GM20431 (cell line): ENCODE measurements at regions not wholly inside any gene's neighbourhood (a gene's known extent, or its start where the extent isn't known, plus 50 kb on each side); places are given as distances from the start of the nearest gene placed in this dataset.

Source experiments
- in situ Hi-C: fragments of 300-500 bp; cut with MseI, MboI; formaldehyde crosslinking; loops from one replicate; pipeline ENCODE4 v1.15.0; 2020; ENCODE audit warnings: low sequenced_read_pairs; ENCODE audit not compliant: unreplicated experiment

- in situ Hi-C loops, result no loop called here
Measured at GRCh38 chr11:42631220-42631843, 680.5 kb upstream of the API5 start.

- in situ Hi-C loops, result no loop called here
Measured at GRCh38 chr11:42646959-42647358, 664.8 kb upstream of the API5 start.

- in situ Hi-C loops, result no loop called here
Measured at GRCh38 chr11:42647993-42648392, 663.8 kb upstream of the API5 start.

GRCh38 chr11:42651621-42652020, 660.2 kb upstream of the API5 start:
- in situ Hi-C loops, result no loop called here

GRCh38 chr11:42657169-42657568, 654.6 kb upstream of the API5 start:
- in situ Hi-C loops, result no loop called here

GRCh38 chr11:42661942-42662341, 649.9 kb upstream of the API5 start:
- in situ Hi-C loops, result no loop called here

GRCh38 chr11:42669248-42669976, 642.4 kb upstream of the API5 start:
- in situ Hi-C loops, result no loop called here

- in situ Hi-C loops, result no loop called here
Measured at GRCh38 chr11:42674436-42674835, 637.4 kb upstream of the API5 start.

- in situ Hi-C loops, result no loop called here
Measured at GRCh38 chr11:42707541-42707940, 604.3 kb upstream of the API5 start.

GRCh38 chr11:42709216-42709615, 602.6 kb upstream of the API5 start:
- in situ Hi-C loops, result no loop called here

- in situ Hi-C loops, result no loop called here
Measured at GRCh38 chr11:42713279-42713678, 598.5 kb upstream of the API5 start.

GRCh38 chr11:42713753-42714152, 598.0 kb upstream of the API5 start:
- in situ Hi-C loops, result no loop called here

GRCh38 chr11:42720716-42721563, 590.9 kb upstream of the API5 start:
- in situ Hi-C loops, result no loop called here

GRCh38 chr11:42727879-42728278, 583.9 kb upstream of the API5 start:
- in situ Hi-C loops, result no loop called here

- in situ Hi-C loops, result loop anchor here (25.0 kb wide), 1 partner anchor 525 kb away; no protein-coding TSS in a partner anchor
Measured at GRCh38 chr11:42762348-42762747, 549.4 kb upstream of the API5 start.

- in situ Hi-C loops, result loop anchor here (25.0 kb wide), 1 partner anchor 522 kb away; no protein-coding TSS in a partner anchor
Measured at GRCh38 chr11:42764936-42765335, 546.9 kb upstream of the API5 start.

- in situ Hi-C loops, result loop anchor here (25.0 kb wide), 1 partner anchor 519 kb away; no protein-coding TSS in a partner anchor
Measured at GRCh38 chr11:42768576-42768975, 543.2 kb upstream of the API5 start.

- in situ Hi-C loops, result loop anchor here (25.0 kb wide), 1 partner anchor 517 kb away; no protein-coding TSS in a partner anchor
Measured at GRCh38 chr11:42770444-42771065, 541.2 kb upstream of the API5 start.

GRCh38 chr11:42772886-42773285, 538.9 kb upstream of the API5 start:
- in situ Hi-C loops, result loop anchor here (25.0 kb wide), 1 partner anchor 514 kb away; no protein-coding TSS in a partner anchor

GRCh38 chr11:42773729-42774128, 538.1 kb upstream of the API5 start:
- in situ Hi-C loops, result loop anchor here (25.0 kb wide), 1 partner anchor 514 kb away; no protein-coding TSS in a partner anchor
